SK-N-SH (cell line): ENCODE measurements at regions not wholly inside any gene's neighbourhood (a gene's known extent, or its start where the extent isn't known, plus 50 kb on each side); places are given as distances from the start of the nearest gene placed in this dataset.

Source experiments
- CTCF ChIA-PET: fragments of 300-600, 350-600 bp; formaldehyde crosslinking; extraction: SDS; loops from one replicate; lab custom pipeline; 2021; lab: Yijun Ruan, JAX
- POLR2A ChIA-PET: fragments of 350-600 bp; sonication (Branson Sonifier 250); formaldehyde crosslinking; extraction: SDS; loops from one replicate; lab custom pipeline; 2020; ENCODE audit warnings: antibody characterized with exemption, inconsistent platforms; lab: Yijun Ruan, JAX
- DNase-seq: peaks from one replicate; pipeline ENCODE4 v3.0.0; 2012
- H2AFZ ChIP-seq: fragments of 200-600 bp; sonication (generic); 2 replicates; pipeline ENCODE4 v1.8.1; 2016; ENCODE audit warnings: antibody characterized with exemption, mild to moderate bottlenecking, low read depth
- H3F3A ChIP-seq: fragments of 200-600 bp; sonication (generic); replicated peaks from 2 replicates; pipeline ENCODE3; 2016; ENCODE audit warnings: antibody characterized with exemption, mild to moderate bottlenecking; ENCODE audit not compliant: insufficient read depth
- H3K27ac ChIP-seq, 2 experiments: fragments of 200-500 bp in 1 of 2; fragments of 200-600 bp in 1 of 2; sonication (Bioruptor generic) in 1 of 2; sonication (generic), shearing (Covaris generic) in 1 of 2; 2 replicates each; pipeline versions ENCODE4 v1.5.1 to v1.6.1; 2014 to 2016; ENCODE audit warnings: low read depth in 2 of 2, inconsistent platforms in 1 of 2, low read length in 1 of 2, mild to moderate bottlenecking in 1 of 2, mixed read lengths in 1 of 2
- H3K27me3 ChIP-seq: fragments of 200-600 bp; sonication (generic), shearing (Covaris generic); 2 replicates; pipeline ENCODE4 v1.6.1; 2016; ENCODE audit warnings: mixed run types; ENCODE audit not compliant: insufficient read depth
- H3K36me3 ChIP-seq, 2 experiments: fragments of 200-500 bp in 1 of 2; fragments of 200-600 bp in 1 of 2; sonication (Bioruptor generic) in 1 of 2; sonication (generic) in 1 of 2; replicated peaks in 1 of 2; 2 replicates each; pipeline versions ENCODE3 to v1.5.1; 2014 to 2016; ENCODE audit warnings: low read length in 1 of 2, mild to moderate bottlenecking in 1 of 2; ENCODE audit not compliant: insufficient read depth in 2 of 2, control insufficient read depth in 1 of 2
- H3K4me1 ChIP-seq, 2 experiments: fragments of 200-500 bp in 1 of 2; fragments of 200-600 bp in 1 of 2; sonication (Bioruptor generic) in 1 of 2; sonication (generic), shearing (Covaris generic) in 1 of 2; 2 replicates each; pipeline versions ENCODE4 v1.5.1 to v1.6.1; 2014 to 2016; ENCODE audit warnings: low read depth in 1 of 2, low read length in 1 of 2, mixed run types in 1 of 2; ENCODE audit not compliant: insufficient read depth in 2 of 2, control insufficient read depth in 1 of 2
- H3K4me2 ChIP-seq: fragments of 200-600 bp; sonication (generic), shearing (Covaris generic); 2 replicates; pipeline ENCODE4 v1.6.1; 2017; ENCODE audit warnings: mixed run types
- H3K4me3 ChIP-seq, 2 experiments: fragments of 200-500 bp in 1 of 2; fragments of 200-600 bp in 1 of 2; sonication (Bioruptor generic) in 1 of 2; sonication (generic), shearing (Covaris generic) in 1 of 2; 2 replicates each; pipeline versions ENCODE4 v1.5.1 to v1.8.1; 2014 to 2016; ENCODE audit warnings: low read depth in 2 of 2, inconsistent platforms in 1 of 2, low read length in 1 of 2, mild to moderate bottlenecking in 1 of 2, mixed read lengths in 1 of 2, moderate library complexity in 1 of 2
- H3K79me2 ChIP-seq: fragments of 200-600 bp; sonication (generic); 2 replicates; pipeline ENCODE4 v1.8.1; 2017; ENCODE audit warnings: mild to moderate bottlenecking; ENCODE audit not compliant: insufficient read depth
- H3K9ac ChIP-seq: fragments of 200-600 bp; sonication (generic); 2 replicates; pipeline ENCODE4 v1.6.1; 2017; ENCODE audit warnings: mixed run types
- H3K9me2 ChIP-seq: fragments of 200-600 bp; sonication (generic); 2 replicates; pipeline ENCODE4 v1.6.1; 2017; ENCODE audit warnings: mixed run types
- H3K9me3 ChIP-seq: fragments of 200-600 bp; sonication (generic); 2 replicates; pipeline ENCODE4 v1.6.1; 2017; ENCODE audit warnings: mixed run types, mild to moderate bottlenecking, moderate library complexity
- H4K20me1 ChIP-seq: fragments of 200-600 bp; sonication (generic); 2 replicates; pipeline ENCODE4 v1.6.1; 2017; ENCODE audit warnings: mild to moderate bottlenecking, mixed run types; ENCODE audit not compliant: insufficient read depth
- ELF1 ChIP-seq: IDR thresholded peaks from 2 replicates; pipeline ENCODE4 v1.4.0; 2012
- EZH2phosphoT487 ChIP-seq: fragments of 200-600 bp; sonication (generic); IDR thresholded peaks from 2 replicates; pipeline ENCODE4 v1.6.1; 2017; ENCODE audit warnings: low read depth, mixed run types, mild to moderate bottlenecking, antibody characterized with exemption, moderate library complexity, borderline replicate concordance
- FOXJ3 ChIP-seq: sonication (generic); formaldehyde crosslinking; IDR thresholded peaks from 2 replicates; pipeline ENCODE4 v1.5.1; 2020; ENCODE audit warnings: mild to moderate bottlenecking, missing genetic modification reagents
- FOXM1 ChIP-seq: IDR thresholded peaks from 2 replicates; pipeline ENCODE4 v1.4.0; 2012; ENCODE audit warnings: low read depth, mild to moderate bottlenecking
- JUND ChIP-seq: IDR thresholded peaks from 2 replicates; pipeline ENCODE4 v1.4.0; 2012
- MEF2A ChIP-seq: IDR thresholded peaks from 2 replicates; pipeline ENCODE4 v1.4.0; 2012; ENCODE audit warnings: low read depth, borderline replicate concordance
- POLR2AphosphoS5 ChIP-seq: IDR thresholded peaks from 2 replicates; pipeline ENCODE4 v1.6.1; 2012; ENCODE audit warnings: low read depth, low read length
- RAD21 ChIP-seq: IDR thresholded peaks from 2 replicates; pipeline ENCODE4 v1.6.1; 2012; ENCODE audit warnings: mild to moderate bottlenecking, low read length
- RXRA ChIP-seq: IDR thresholded peaks from 2 replicates; pipeline ENCODE4 v1.4.0; 2012; ENCODE audit warnings: low read depth, mild to moderate bottlenecking, borderline replicate concordance
- SIN3A ChIP-seq: IDR thresholded peaks from 2 replicates; pipeline ENCODE4 v1.6.1; 2012; ENCODE audit warnings: low read depth, mild to moderate bottlenecking, low read length, moderate library complexity, borderline replicate concordance
- TAF1 ChIP-seq: IDR thresholded peaks from 2 replicates; pipeline ENCODE4 v1.6.1; 2012; ENCODE audit warnings: low read depth, mild to moderate bottlenecking, low read length, moderate library complexity, borderline replicate concordance
- TCF12 ChIP-seq: IDR thresholded peaks from 2 replicates; pipeline ENCODE4 v1.4.0; 2012
- YY1 ChIP-seq: IDR thresholded peaks from 2 replicates; pipeline ENCODE4 v1.4.0; 2012; ENCODE audit warnings: low read depth, mild to moderate bottlenecking
- WGBS: methylation state at CpG from one replicate; pipeline ENCODE4 v1.1.6; 2017; ENCODE audit warnings: low lambda C conversion rate; 5-methylcytosine and 5-hydroxymethylcytosine counted together
- TF ChIP-seq, protein P1 (sequence below): IDR thresholded peaks from 2 replicates; pipeline ENCODE4 v1.4.0; 2012; ENCODE audit warnings: low read depth, borderline replicate concordance
- TF ChIP-seq, protein P2 (sequence below): fragments of 200-600 bp; sonication (generic); IDR thresholded peaks from 2 replicates; pipeline ENCODE4 v1.6.1; 2017; ENCODE audit warnings: antibody characterized with exemption, mild to moderate bottlenecking, moderate library complexity
- TF ChIP-seq, protein P3 (sequence below): fragments of 150-350 bp; IDR thresholded peaks from 2 replicates; pipeline ENCODE4 v1.6.1; 2017; ENCODE audit warnings: antibody characterized with exemption, low read length, low read depth, borderline replicate concordance

DNA sequence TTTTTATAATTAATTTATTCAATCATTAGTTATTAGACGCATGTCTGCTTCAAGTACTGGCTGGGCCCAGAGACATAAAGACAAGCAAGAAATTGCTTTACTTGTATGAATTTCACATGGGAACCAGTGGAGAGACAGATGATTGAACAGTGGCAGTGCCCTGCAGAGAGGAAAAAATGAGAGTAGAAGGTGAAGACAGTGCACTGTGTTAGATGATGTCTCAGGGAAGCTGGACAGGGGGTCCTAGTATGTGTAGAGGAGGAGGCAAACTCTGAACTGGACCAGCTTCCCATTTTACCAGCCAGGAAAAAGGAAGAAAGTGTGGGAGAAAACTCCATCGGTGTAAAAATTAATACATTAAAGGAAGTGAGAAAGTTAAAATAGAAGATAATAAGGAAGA, 126.0 kb downstream of the BACH1 start:
- H3K9ac ChIP-seq: no peak overlapping the region
- TF ChIP-seq MEF2A (no peak), FOXJ3 (CRISPR knock-in tag) (no peak), RXRA (no peak), RAD21 (no peak), SIN3A (no peak), FOXM1 (no peak), TCF12 (no peak), POLR2AphosphoS5 (no peak), JUND (no peak), TAF1 (no peak), EZH2phosphoT487 (no peak), ELF1 (no peak), YY1 (no peak)
- TF ChIP-seq, protein P1, sequence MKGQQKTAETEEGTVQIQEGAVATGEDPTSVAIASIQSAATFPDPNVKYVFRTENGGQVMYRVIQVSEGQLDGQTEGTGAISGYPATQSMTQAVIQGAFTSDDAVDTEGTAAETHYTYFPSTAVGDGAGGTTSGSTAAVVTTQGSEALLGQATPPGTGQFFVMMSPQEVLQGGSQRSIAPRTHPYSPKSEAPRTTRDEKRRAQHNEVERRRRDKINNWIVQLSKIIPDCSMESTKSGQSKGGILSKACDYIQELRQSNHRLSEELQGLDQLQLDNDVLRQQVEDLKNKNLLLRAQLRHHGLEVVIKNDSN: no peak
- TF ChIP-seq, protein P2, sequence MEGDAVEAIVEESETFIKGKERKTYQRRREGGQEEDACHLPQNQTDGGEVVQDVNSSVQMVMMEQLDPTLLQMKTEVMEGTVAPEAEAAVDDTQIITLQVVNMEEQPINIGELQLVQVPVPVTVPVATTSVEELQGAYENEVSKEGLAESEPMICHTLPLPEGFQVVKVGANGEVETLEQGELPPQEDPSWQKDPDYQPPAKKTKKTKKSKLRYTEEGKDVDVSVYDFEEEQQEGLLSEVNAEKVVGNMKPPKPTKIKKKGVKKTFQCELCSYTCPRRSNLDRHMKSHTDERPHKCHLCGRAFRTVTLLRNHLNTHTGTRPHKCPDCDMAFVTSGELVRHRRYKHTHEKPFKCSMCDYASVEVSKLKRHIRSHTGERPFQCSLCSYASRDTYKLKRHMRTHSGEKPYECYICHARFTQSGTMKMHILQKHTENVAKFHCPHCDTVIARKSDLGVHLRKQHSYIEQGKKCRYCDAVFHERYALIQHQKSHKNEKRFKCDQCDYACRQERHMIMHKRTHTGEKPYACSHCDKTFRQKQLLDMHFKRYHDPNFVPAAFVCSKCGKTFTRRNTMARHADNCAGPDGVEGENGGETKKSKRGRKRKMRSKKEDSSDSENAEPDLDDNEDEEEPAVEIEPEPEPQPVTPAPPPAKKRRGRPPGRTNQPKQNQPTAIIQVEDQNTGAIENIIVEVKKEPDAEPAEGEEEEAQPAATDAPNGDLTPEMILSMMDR: no peak
- H3F3A ChIP-seq: no peaks in the 10 kb centered on the region
- H3K79me2 ChIP-seq: no peaks in the 10 kb centered on the region
- no peak overlapping the region for H2AFZ ChIP-seq
- no peak overlapping the region for H3K27ac ChIP-seq
- DNase-seq: no peak
- H3K27me3 ChIP-seq: no peaks in the 10 kb centered on the region
- no peaks in the 10 kb centered on the region for H3K9me2 ChIP-seq
- WGBS: 63% methylated on average over 2 of the region's 2 CpGs
- no peak overlapping the region for H3K4me2 ChIP-seq
- no peaks in the 10 kb centered on the region for H3K4me1 ChIP-seq
- ChIA-PET CTCF (no interaction called here), POLR2A (no interaction called here)
- H3K36me3 ChIP-seq: no peaks in the 10 kb centered on the region
- H3K9me3 ChIP-seq: no peaks in the 10 kb centered on the region
- H3K4me3 ChIP-seq: no peak overlapping the region
- no peaks in the 10 kb centered on the region for H4K20me1 ChIP-seq

DNA sequence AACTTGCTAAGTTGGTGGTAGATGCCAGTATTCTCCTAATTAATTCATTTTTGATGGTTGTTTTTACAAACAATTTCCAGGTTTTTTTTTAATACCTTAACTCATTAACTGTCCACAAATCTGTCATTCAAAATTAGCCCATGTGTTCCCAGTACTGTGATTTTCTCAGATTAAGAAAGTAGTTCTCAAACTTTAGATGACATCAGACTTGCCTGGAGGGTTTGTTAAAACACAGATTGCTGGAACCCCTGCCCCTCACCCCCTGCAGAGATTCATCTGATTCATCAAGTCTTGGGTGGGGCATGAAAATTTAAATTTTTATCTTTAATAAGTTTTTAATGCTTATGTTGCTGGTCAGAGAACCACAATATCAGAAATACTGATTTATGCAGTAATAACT, 130.5 kb downstream of the BACH1 start:
- no peaks in the 10 kb centered on the region for H4K20me1 ChIP-seq
- no peak for DNase-seq
- H3K4me2 ChIP-seq: no peak overlapping the region
- H3K9ac ChIP-seq: no peak overlapping the region
- H3K9me3 ChIP-seq: no peaks in the 10 kb centered on the region
- no peak overlapping the region for H3K4me3 ChIP-seq
- ChIA-PET CTCF (no interaction called here), POLR2A (no interaction called here)
- H3K4me1 ChIP-seq: no peaks in the 10 kb centered on the region
- TF ChIP-seq, protein P2: no peak
- TF ChIP-seq, protein P3, sequence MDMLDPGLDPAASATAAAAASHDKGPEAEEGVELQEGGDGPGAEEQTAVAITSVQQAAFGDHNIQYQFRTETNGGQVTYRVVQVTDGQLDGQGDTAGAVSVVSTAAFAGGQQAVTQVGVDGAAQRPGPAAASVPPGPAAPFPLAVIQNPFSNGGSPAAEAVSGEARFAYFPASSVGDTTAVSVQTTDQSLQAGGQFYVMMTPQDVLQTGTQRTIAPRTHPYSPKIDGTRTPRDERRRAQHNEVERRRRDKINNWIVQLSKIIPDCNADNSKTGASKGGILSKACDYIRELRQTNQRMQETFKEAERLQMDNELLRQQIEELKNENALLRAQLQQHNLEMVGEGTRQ: no peak
- no peak for TF ChIP-seq ELF1
- no peaks in the 10 kb centered on the region for H3K9me2 ChIP-seq
- H3K36me3 ChIP-seq: no peaks in the 10 kb centered on the region
- H2AFZ ChIP-seq: no peak overlapping the region
- no peak overlapping the region for H3K27ac ChIP-seq
- no peaks in the 10 kb centered on the region for H3F3A ChIP-seq
- no peaks in the 10 kb centered on the region for H3K27me3 ChIP-seq
- H3K79me2 ChIP-seq: no peaks in the 10 kb centered on the region
